Activated CD4-positive, alpha-beta memory T cell treated with anti-CD3 and anti-CD28 coated beads, Interleukin-2, amount 10 ng/mL, durations not matched to agents 7 days and 5 days (primary cell): ENCODE measurements at regions not wholly inside any gene's neighbourhood (a gene's known extent, or its start where the extent isn't known, plus 50 kb on each side); places are given as distances from the start of the nearest gene placed in this dataset.
"Not testable (repeated sequence)": the region's sequence is repeated elsewhere in the genome, so short reads cannot be mapped to it uniquely, and the experiment has no call there.

Experiments used
- CTCF ChIA-PET: fragments of 350-600 bp; sonication (Branson Sonifier 250); formaldehyde crosslinking; loops from one replicate; lab custom pipeline; 2021; ENCODE audit warnings: antibody characterized with exemption, inconsistent platforms; lab: Charles Lee
- POLR2A ChIA-PET: fragments of 350-600 bp; sonication (Branson Sonifier 250); formaldehyde crosslinking; loops from one replicate; lab custom pipeline; 2021; ENCODE audit warnings: antibody characterized with exemption; lab: Charles Lee
- DNase-seq: peaks from one replicate; pipeline ENCODE4 v3.0.0-alpha.2; 2020
- H3K27ac Mint-ChIP-seq: one replicate; pipeline ENCODE4 v1.8.0; 2021; ENCODE audit warnings: mild to moderate bottlenecking, mixed read lengths
- H3K27me3 Mint-ChIP-seq: one replicate; pipeline ENCODE4 v1.8.0; 2021; ENCODE audit warnings: mixed read lengths
- H3K36me3 Mint-ChIP-seq: one replicate; pipeline ENCODE4 v1.8.0; 2021; ENCODE audit warnings: low read depth, mixed read lengths
- H3K4me1 Mint-ChIP-seq: one replicate; pipeline ENCODE4 v1.8.0; 2021; ENCODE audit warnings: mixed read lengths
- H3K4me3 Mint-ChIP-seq: one replicate; pipeline ENCODE4 v1.8.0; 2021; ENCODE audit warnings: mild to moderate bottlenecking, mixed read lengths
- H3K9me3 Mint-ChIP-seq: one replicate; pipeline ENCODE4 v1.8.0; 2021; ENCODE audit warnings: mixed read lengths

DNA sequence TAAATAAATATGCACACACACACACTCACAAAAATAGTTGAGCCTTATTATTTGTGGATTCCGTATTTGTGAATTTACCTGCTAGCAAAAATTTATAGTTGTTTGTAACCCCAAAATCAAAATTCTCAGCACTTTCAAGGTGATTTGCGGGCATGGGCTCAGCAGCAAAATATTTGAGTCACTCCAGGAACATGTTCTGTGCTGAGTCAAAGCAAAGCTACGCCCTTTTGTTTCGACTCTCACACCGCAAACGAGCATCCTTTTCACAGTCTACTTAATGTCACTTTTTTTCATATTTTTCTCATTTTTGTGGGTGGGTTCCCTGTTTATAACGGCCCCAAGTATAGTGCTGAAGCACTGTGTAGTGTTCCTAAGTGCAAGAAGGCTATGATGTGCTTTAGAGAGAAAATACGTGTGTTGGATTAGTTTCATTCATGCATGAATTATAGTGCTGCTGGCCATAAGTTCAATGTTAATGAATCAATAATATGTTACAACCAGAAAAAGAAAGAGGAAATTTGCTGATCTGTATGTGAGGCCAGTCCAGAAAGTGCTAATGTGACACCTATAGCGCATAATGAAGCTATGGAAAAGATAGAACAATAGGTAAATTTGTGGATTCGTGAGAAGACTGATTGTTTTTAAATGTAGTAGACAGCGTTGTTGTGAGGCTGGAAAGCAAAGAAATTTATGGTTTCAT, 723.2 kb upstream of the AGA start:
- Mint-ChIP-seq H3K4me3 (no peak overlapping the region), H3K9me3 (peaks cover 9% of the 10 kb centered on the region), H3K36me3 (no peaks in the 10 kb centered on the region), H3K4me1 (no peaks in the 10 kb centered on the region), H3K27ac (no peak overlapping the region), H3K27me3 (no peaks in the 10 kb centered on the region)
- ChIA-PET POLR2A (interaction anchor here (0.7 kb wide), 1 partner anchor 80 kb away, joined by 3 read pairs; no protein-coding TSS in a partner anchor), CTCF (no interaction called here)
- no peak for DNase-seq

- Mint-ChIP-seq H3K4me3 (no peak overlapping the region), H3K27me3 (no peaks in the 10 kb centered on the region), H3K9me3 (peaks cover 5% of the 10 kb centered on the region), H3K27ac (no peak overlapping the region), H3K4me1 (no peaks in the 10 kb centered on the region), H3K36me3 (no peaks in the 10 kb centered on the region)
- ChIA-PET CTCF (no interaction called here), POLR2A (interaction anchor here (0.7 kb wide), 1 partner anchor 79 kb away, joined by 3 read pairs; no protein-coding TSS in a partner anchor)
- DNase-seq, result no peak
These were observed 723.7 kb upstream of the AGA start for GRCh38 chr4:178165951-178166308.

GRCh38 chr4:178173771-178174170, 731.5 kb upstream of the AGA start:
- no peaks in the 10 kb centered on the region for H3K4me1 Mint-ChIP-seq
- no peaks in the 10 kb centered on the region for H3K27me3 Mint-ChIP-seq
- no peak for DNase-seq
- no peak overlapping the region for H3K27ac Mint-ChIP-seq
- ChIA-PET POLR2A (no interaction called here), CTCF (no interaction called here)
- no peaks in the 10 kb centered on the region for H3K9me3 Mint-ChIP-seq
- no peaks in the 10 kb centered on the region for H3K36me3 Mint-ChIP-seq
- no peak overlapping the region for H3K4me3 Mint-ChIP-seq

GRCh38 chr4:178174756-178175155, 732.5 kb upstream of the AGA start:
- Mint-ChIP-seq H3K4me1 (no peaks in the 10 kb centered on the region), H3K9me3 (no peaks in the 10 kb centered on the region), H3K27me3 (no peaks in the 10 kb centered on the region), H3K27ac (no peak overlapping the region), H3K36me3 (no peaks in the 10 kb centered on the region), H3K4me3 (no peak overlapping the region)
- no peak for DNase-seq
- POLR2A ChIA-PET, result no interaction called here
- CTCF ChIA-PET, result no interaction called here

- Mint-ChIP-seq H3K27ac (no peak overlapping the region), H3K27me3 (no peaks in the 10 kb centered on the region), H3K4me3 (no peak overlapping the region), H3K36me3 (no peaks in the 10 kb centered on the region), H3K9me3 (peaks cover 2% of the 10 kb centered on the region), H3K4me1 (no peaks in the 10 kb centered on the region)
- ChIA-PET POLR2A (no interaction called here), CTCF (no interaction called here)
- DNase-seq, result no peak
These were observed 743.3 kb upstream of the AGA start for GRCh38 chr4:178185517-178185916.

- Mint-ChIP-seq H3K27ac (no peak overlapping the region), H3K4me3 (no peak overlapping the region), H3K4me1 (no peaks in the 10 kb centered on the region), H3K27me3 (no peaks in the 10 kb centered on the region), H3K36me3 (no peaks in the 10 kb centered on the region), H3K9me3 (no peaks in the 10 kb centered on the region)
- ChIA-PET CTCF (no interaction called here), POLR2A (no interaction called here)
- no peak for DNase-seq
These were observed 750.4 kb upstream of the AGA start for GRCh38 chr4:178192611-178193010.

- Mint-ChIP-seq H3K4me3 (no peak overlapping the region), H3K9me3 (no peaks in the 10 kb centered on the region), H3K27ac (no peak overlapping the region), H3K36me3 (no peaks in the 10 kb centered on the region), H3K27me3 (no peaks in the 10 kb centered on the region), H3K4me1 (no peaks in the 10 kb centered on the region)
- DNase-seq, result no peak
- ChIA-PET CTCF (no interaction called here), POLR2A (no interaction called here)
These were observed 754.6 kb upstream of the AGA start for GRCh38 chr4:178196751-178197374.

GRCh38 chr4:178198691-178199090, 756.5 kb upstream of the AGA start:
- POLR2A ChIA-PET, result no interaction called here
- no peaks in the 10 kb centered on the region for H3K27me3 Mint-ChIP-seq
- CTCF ChIA-PET, result no interaction called here
- H3K36me3 Mint-ChIP-seq, result no peaks in the 10 kb centered on the region
- no peaks in the 10 kb centered on the region for H3K4me1 Mint-ChIP-seq
- no peak overlapping the region for H3K4me3 Mint-ChIP-seq
- DNase-seq, result no peak
- H3K9me3 Mint-ChIP-seq, result no peaks in the 10 kb centered on the region
- H3K27ac Mint-ChIP-seq, result no peak overlapping the region

DNA sequence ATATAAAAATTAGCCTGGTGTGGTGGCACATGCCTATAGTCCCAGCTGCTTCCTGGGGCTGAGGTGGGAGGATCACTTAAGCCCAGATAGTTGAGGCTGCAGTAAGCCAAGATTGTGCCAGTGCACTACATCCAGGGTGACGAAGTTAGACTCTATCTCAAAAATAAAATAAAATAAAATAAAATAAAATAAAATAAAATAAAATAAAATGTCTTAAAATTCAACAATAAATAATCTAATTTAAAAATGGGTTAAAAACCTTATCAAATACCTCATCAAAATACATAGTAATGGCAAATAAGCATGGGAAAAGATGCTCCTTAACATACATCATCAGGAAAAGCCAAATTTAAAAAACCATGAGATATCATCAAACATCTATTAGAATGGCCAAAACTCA, 760.2 kb upstream of the AGA start:
- Mint-ChIP-seq H3K4me1 (no peaks in the 10 kb centered on the region), H3K27ac (no peak overlapping the region), H3K9me3 (no peaks in the 10 kb centered on the region), H3K36me3 (no peaks in the 10 kb centered on the region), H3K27me3 (no peaks in the 10 kb centered on the region), H3K4me3 (no peak overlapping the region)
- POLR2A ChIA-PET, result no interaction called here
- no peak for DNase-seq
- CTCF ChIA-PET, result no interaction called here

GRCh38 chr4:178205826-178206225, 763.6 kb upstream of the AGA start:
- Mint-ChIP-seq H3K4me3 (no peak overlapping the region), H3K9me3 (peaks cover 8% of the 10 kb centered on the region), H3K27me3 (no peaks in the 10 kb centered on the region), H3K27ac (no peak overlapping the region), H3K36me3 (no peaks in the 10 kb centered on the region), H3K4me1 (no peaks in the 10 kb centered on the region)
- ChIA-PET CTCF (no interaction called here), POLR2A (no interaction called here)
- no peak for DNase-seq

DNA sequence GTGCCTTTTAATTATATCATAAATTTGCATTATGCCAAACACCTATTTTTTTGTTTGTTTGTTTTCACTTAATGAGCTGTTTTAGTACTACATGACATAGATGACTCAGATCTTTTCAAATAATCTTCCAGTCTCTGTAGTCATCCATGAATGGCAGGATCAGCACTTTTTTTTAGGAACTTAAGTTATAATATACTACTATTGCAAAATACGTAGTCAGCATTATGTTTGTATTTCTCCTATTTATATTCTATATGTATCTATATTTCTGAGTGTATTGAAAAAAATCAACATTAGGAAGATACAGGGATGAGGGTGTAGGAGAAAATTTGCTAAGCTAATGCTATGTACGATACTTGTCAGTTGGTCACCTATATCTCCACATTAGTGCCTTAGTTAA, 773.1 kb upstream of the AGA start:
- Mint-ChIP-seq H3K9me3 (no peaks in the 10 kb centered on the region), H3K27me3 (no peaks in the 10 kb centered on the region), H3K36me3 (no peaks in the 10 kb centered on the region), H3K4me3 (no peak overlapping the region), H3K27ac (no peak overlapping the region), H3K4me1 (no peaks in the 10 kb centered on the region)
- ChIA-PET CTCF (no interaction called here), POLR2A (no interaction called here)
- DNase-seq, result no peak

GRCh38 chr4:178215763-178216162, 773.5 kb upstream of the AGA start:
- ChIA-PET CTCF (no interaction called here), POLR2A (no interaction called here)
- Mint-ChIP-seq H3K36me3 (no peaks in the 10 kb centered on the region), H3K4me3 (no peak overlapping the region), H3K9me3 (no peaks in the 10 kb centered on the region), H3K4me1 (no peaks in the 10 kb centered on the region), H3K27me3 (no peaks in the 10 kb centered on the region), H3K27ac (no peak overlapping the region)
- no peak for DNase-seq

GRCh38 chr4:178226421-178226820, 784.2 kb upstream of the AGA start:
- DNase-seq, CTCF ChIA-PET, H3K4me3 Mint-ChIP-seq, H3K4me1 Mint-ChIP-seq, H3K36me3 Mint-ChIP-seq, POLR2A ChIA-PET, H3K27me3 Mint-ChIP-seq, H3K27ac Mint-ChIP-seq: not testable (repeated sequence)
- peaks cover 15% of the 10 kb centered on the region for H3K9me3 Mint-ChIP-seq

DNA sequence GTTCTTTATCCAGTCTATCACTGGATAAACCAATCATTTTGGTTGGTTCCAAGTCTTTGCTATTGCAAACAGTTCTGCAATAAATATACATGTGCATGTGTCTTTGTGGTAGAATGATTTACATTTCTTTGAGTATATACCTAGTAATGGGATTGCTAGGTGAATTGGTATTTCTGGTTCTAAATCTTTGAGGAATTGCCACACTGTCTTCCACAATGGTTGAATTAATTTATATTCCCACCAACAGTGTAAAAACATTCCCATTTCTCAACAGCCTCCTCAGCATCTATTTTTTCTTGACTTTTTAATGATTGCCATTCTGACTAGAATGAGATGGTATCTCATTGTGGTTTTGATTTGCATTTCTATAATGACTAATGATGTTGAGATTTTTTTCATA, 791.7 kb upstream of the AGA start:
- Mint-ChIP-seq H3K9me3 (peaks cover 11% of the 10 kb centered on the region), H3K4me3 (no peak overlapping the region), H3K27ac (no peak overlapping the region), H3K36me3 (no peaks in the 10 kb centered on the region), H3K4me1 (no peaks in the 10 kb centered on the region), H3K27me3 (no peaks in the 10 kb centered on the region)
- POLR2A ChIA-PET, result no interaction called here
- CTCF ChIA-PET, result no interaction called here
- DNase-seq, result no peak
